Breast epithelium (tissue), 3 donors: ENCODE measurements at regions not wholly inside any gene's neighbourhood (a gene's known extent, or its start where the extent isn't known, plus 50 kb on each side); places are given as distances from the start of the nearest gene placed in this dataset.

ENCODE experiments used
- CTCF ChIP-seq, 3 donors: fragments of 450-650 bp; IDR thresholded peaks; one replicate each; pipeline ENCODE4 v1.5.1; 2016 to 2017; ENCODE audit warnings: antibody characterized with exemption in 3 of 3, mild to moderate bottlenecking in 3 of 3, moderate library complexity in 3 of 3
- POLR2A ChIP-seq: fragments of 450-650 bp; IDR thresholded peaks from one replicate; pipeline ENCODE4 v1.6.1; 2016; ENCODE audit warnings: antibody characterized with exemption, mild to moderate bottlenecking, moderate library complexity
- POLR2AphosphoS5 ChIP-seq, 3 donors: sonication (generic); formaldehyde crosslinking; IDR thresholded peaks; one replicate each; pipeline ENCODE4 v1.6.1; 2017; ENCODE audit warnings: antibody characterized with exemption in 3 of 3

DNA sequence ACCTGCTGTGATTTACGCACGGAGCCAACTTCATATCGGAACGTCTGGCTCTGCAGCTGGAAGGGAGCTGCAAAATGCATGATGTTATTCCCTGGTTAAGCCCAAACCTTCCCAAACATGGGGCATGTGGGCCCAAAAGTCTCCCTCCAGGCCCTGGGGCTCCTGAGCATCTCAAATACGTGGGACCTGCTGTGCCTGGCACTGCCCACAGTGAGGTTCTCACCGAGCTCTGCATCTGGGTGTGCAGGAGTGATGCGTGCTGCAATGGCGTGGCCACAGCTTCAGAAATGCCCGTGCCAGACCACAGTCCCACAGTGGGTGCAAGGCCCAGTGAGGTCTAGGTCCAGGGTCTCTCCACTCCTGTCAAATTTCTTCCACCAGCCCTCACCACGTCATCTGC lies 503.3 kb downstream of the EIPR1 start:
- TF ChIP-seq POLR2AphosphoS5 (IDR thresholded peaks at IDR 0.05) = no peak
- no peak for TF ChIP-seq CTCF (IDR thresholded peaks at IDR 0.05)
- no peak for TF ChIP-seq POLR2A
